H9 (cell line): ENCODE measurements at regions not wholly inside any gene's neighbourhood (a gene's known extent, or its start where the extent isn't known, plus 50 kb on each side); places are given as distances from the start of the nearest gene placed in this dataset.

Experiments used
- DNase-seq: peaks from one replicate; pipeline ENCODE4 v3.0.0-alpha.2; 2017
- H2AFZ ChIP-seq: one replicate; pipeline ENCODE4 v1.6.1; 2013; ENCODE audit warnings: mild to moderate bottlenecking, low read length, control low read depth, moderate library complexity
- H2AK5ac ChIP-seq: 2 replicates; pipeline ENCODE4 v1.6.1; 2013; ENCODE audit warnings: low read length, control low read depth, mixed read lengths; ENCODE audit not compliant: insufficient read length
- H2BK120ac ChIP-seq: one replicate; pipeline ENCODE4 v1.6.1; 2013; ENCODE audit warnings: low read depth, mild to moderate bottlenecking, low read length, control low read depth, inconsistent platforms; ENCODE audit not compliant: poor library complexity, severe bottlenecking
- H2BK12ac ChIP-seq: 2 replicates; pipeline ENCODE4 v1.6.1; 2013; ENCODE audit warnings: low read length, control low read depth, mixed read lengths, low read depth; ENCODE audit not compliant: insufficient read length
- H2BK15ac ChIP-seq: 2 replicates; pipeline ENCODE4 v1.6.1; 2013; ENCODE audit warnings: low read depth, low read length, control low read depth
- H2BK20ac ChIP-seq: one replicate; pipeline ENCODE4 v1.6.1; 2013; ENCODE audit warnings: low read depth, mild to moderate bottlenecking, low read length, control low read depth, inconsistent platforms; ENCODE audit not compliant: poor library complexity, severe bottlenecking
- H2BK5ac ChIP-seq: 2 replicates; pipeline ENCODE4 v1.6.1; 2013; ENCODE audit warnings: low read length, control low read depth, mixed read lengths; ENCODE audit not compliant: insufficient read length
- H3K14ac ChIP-seq: 2 replicates; pipeline ENCODE4 v1.6.1; 2013; ENCODE audit warnings: low read length, control low read depth; ENCODE audit not compliant: insufficient read depth
- H3K18ac ChIP-seq: 2 replicates; pipeline ENCODE4 v1.6.1; 2013; ENCODE audit warnings: low read depth, mild to moderate bottlenecking, mixed read lengths, low read length, control low read depth; ENCODE audit not compliant: insufficient read length
- H3K23ac ChIP-seq: 2 replicates; pipeline ENCODE4 v1.6.1; 2013; ENCODE audit warnings: low read length, control low read depth, mixed read lengths, low read depth; ENCODE audit not compliant: insufficient read length
- H3K23me2 ChIP-seq: 2 replicates; pipeline ENCODE4 v1.6.1; 2013; ENCODE audit warnings: low read depth, mild to moderate bottlenecking, mixed read lengths, low read length, control low read depth; ENCODE audit not compliant: insufficient read length, poor library complexity, severe bottlenecking
- H3K27ac ChIP-seq: 2 replicates; pipeline ENCODE4 v1.5.1; 2013; ENCODE audit warnings: low read length, control low read depth, mixed read lengths, low read depth; ENCODE audit not compliant: insufficient read length
- H3K27me3 ChIP-seq: 2 replicates; pipeline ENCODE4 v1.6.1; 2013; ENCODE audit warnings: low read length, control low read depth, inconsistent platforms; ENCODE audit not compliant: insufficient read depth
- H3K4ac ChIP-seq: 2 replicates; pipeline ENCODE4 v1.6.1; 2013; ENCODE audit warnings: low read depth, mild to moderate bottlenecking, control low read depth, inconsistent platforms, low read length, moderate library complexity
- H3K4me1 ChIP-seq: 2 replicates; pipeline ENCODE4 v1.6.1; 2013; ENCODE audit warnings: low read length, control low read depth, inconsistent platforms; ENCODE audit not compliant: insufficient read depth
- H3K4me2 ChIP-seq: 2 replicates; pipeline ENCODE4 v1.6.1; 2013; ENCODE audit warnings: low read length, control low read depth, mixed read lengths; ENCODE audit not compliant: insufficient read length, insufficient read depth
- H3K56ac ChIP-seq: 2 replicates; pipeline ENCODE4 v1.6.1; 2013; ENCODE audit warnings: low read depth, mild to moderate bottlenecking, mixed read lengths, low read length, control low read depth; ENCODE audit not compliant: insufficient read length
- H3K79me1 ChIP-seq: 2 replicates; pipeline ENCODE4 v1.6.1; 2013; ENCODE audit warnings: low read depth, mild to moderate bottlenecking, moderate library complexity, low read length, control low read depth, inconsistent platforms; ENCODE audit not compliant: insufficient read depth, poor library complexity, severe bottlenecking
- H3K79me2 ChIP-seq: 2 replicates; pipeline ENCODE4 v1.6.1; 2013; ENCODE audit warnings: low read length, control low read depth, inconsistent platforms; ENCODE audit not compliant: insufficient read depth
- H3K9ac ChIP-seq: 2 replicates; pipeline ENCODE4 v1.6.1; 2013; ENCODE audit warnings: low read length, control low read depth, mixed read lengths; ENCODE audit not compliant: insufficient read length; ENCODE audit errors: extremely low read depth
- H3K9me3 ChIP-seq: one replicate; pipeline ENCODE4 v1.6.1; 2013; ENCODE audit warnings: low read depth, low read length, inconsistent platforms; ENCODE audit not compliant: control insufficient read depth
- H3T11ph ChIP-seq: one replicate; pipeline ENCODE4 v1.6.1; 2013; ENCODE audit warnings: mild to moderate bottlenecking, low read length, control low read depth, inconsistent platforms
- H4K20me1 ChIP-seq: one replicate; pipeline ENCODE4 v1.6.1; 2013; ENCODE audit not compliant: control insufficient read depth, insufficient read length, insufficient read depth
- H4K5ac ChIP-seq: 2 replicates; pipeline ENCODE4 v1.6.1; 2013; ENCODE audit warnings: low read depth, mild to moderate bottlenecking, mixed read lengths, low read length, control low read depth; ENCODE audit not compliant: insufficient read length
- H4K8ac ChIP-seq: replicated peaks from 2 replicates; pipeline ENCODE4 v1.6.1; 2013; ENCODE audit warnings: low read length, control low read depth, mixed read lengths, low read depth; ENCODE audit not compliant: insufficient read length
- H4K91ac ChIP-seq: 2 replicates; pipeline ENCODE4 v1.6.1; 2013; ENCODE audit warnings: low read depth, mild to moderate bottlenecking, moderate library complexity, mixed read lengths, low read length, control low read depth; ENCODE audit not compliant: insufficient read length
- H3K27ac Mint-ChIP-seq, 3 experiments: 2 replicates in 2 of 3; 3 replicates in 1 of 3; pipeline ENCODE4 v1.8.0; 2020 to 2021; ENCODE audit warnings: mixed read lengths in 3 of 3, mild to moderate bottlenecking in 1 of 3, moderate library complexity in 1 of 3
- H3K27me3 Mint-ChIP-seq: 2 replicates; pipeline ENCODE4 v1.8.0; 2021; ENCODE audit warnings: low read depth, mild to moderate bottlenecking, moderate library complexity, mixed read lengths
- H3K36me3 Mint-ChIP-seq, 3 experiments: 2 replicates in 2 of 3; 3 replicates in 1 of 3; pipeline ENCODE4 v1.8.0; 2020 to 2021; ENCODE audit warnings: low read depth in 3 of 3, mixed read lengths in 3 of 3; ENCODE audit not compliant: insufficient read depth in 1 of 3
- H3K4me1 Mint-ChIP-seq, 2 experiments: 2 replicates each; pipeline ENCODE4 v1.8.0; 2020; ENCODE audit warnings: mixed read lengths in 2 of 2
- H3K4me3 Mint-ChIP-seq, 2 experiments: 2 replicates in 1 of 2; 3 replicates in 1 of 2; pipeline ENCODE4 v1.8.0; 2020 to 2021; ENCODE audit warnings: mild to moderate bottlenecking in 2 of 2, mixed read lengths in 2 of 2, moderate library complexity in 1 of 2
- H3K9me3 Mint-ChIP-seq, 2 experiments: 2 replicates in 1 of 2; 3 replicates in 1 of 2; pipeline ENCODE4 v1.8.0; 2020; ENCODE audit warnings: mild to moderate bottlenecking in 2 of 2, mixed read lengths in 2 of 2, moderate library complexity in 1 of 2
- CTCF ChIP-seq: fragments of 200-600 bp; sonication (generic); conservative IDR thresholded peaks from 3 replicates; pipeline ENCODE4 v1.8.0; 2021; ENCODE audit warnings: antibody characterized with exemption, mild to moderate bottlenecking

- no peak overlapping the region for H2AK5ac ChIP-seq
- no peaks in the 10 kb centered on the region for H3K4me1 Mint-ChIP-seq
- no peak for TF ChIP-seq CTCF
- H3K4me1 ChIP-seq, result no peaks in the 10 kb centered on the region
- H3K9me3 ChIP-seq, result no peaks in the 10 kb centered on the region
- no peak overlapping the region for H2BK120ac ChIP-seq
- peaks cover 27 to 39% of the 10 kb centered on the region in 2 experiments for H3K9me3 Mint-ChIP-seq
- H3K36me3 Mint-ChIP-seq, result peaks cover 10 to 27% (median 19%) of the 10 kb centered on the region in 3 experiments; a peak in 5 of 7 replicates
- no peak overlapping the region for H2AFZ ChIP-seq
- H2BK15ac ChIP-seq, result no peak overlapping the region
- no peaks in the 10 kb centered on the region for H3K79me2 ChIP-seq
- no peak overlapping the region for H3K23ac ChIP-seq
- H3K27me3 ChIP-seq, result no peaks in the 10 kb centered on the region
- H3K18ac ChIP-seq, result no peak overlapping the region
- no peak overlapping the region for H3K14ac ChIP-seq
- no peak overlapping the region for H3K4me3 Mint-ChIP-seq
- no peak overlapping the region for H3K9ac ChIP-seq
- H3K27me3 Mint-ChIP-seq, result no peaks in the 10 kb centered on the region; the same call in 1 of the 2 replicates
- no peak overlapping the region for H2BK12ac ChIP-seq
- no peak overlapping the region for H3K27ac Mint-ChIP-seq
- no peak overlapping the region for H2BK5ac ChIP-seq
- no peak overlapping the region for H4K5ac ChIP-seq
- H3K27ac ChIP-seq, result no peak overlapping the region
- H3K56ac ChIP-seq, result no peak overlapping the region
- no peaks in the 10 kb centered on the region for H3K79me1 ChIP-seq
- H3K23me2 ChIP-seq, result no peaks in the 10 kb centered on the region
- no peak overlapping the region for H4K8ac ChIP-seq
- H2BK20ac ChIP-seq, result no peak overlapping the region
- no peak overlapping the region for H3K4ac ChIP-seq
- no peak overlapping the region for H3T11ph ChIP-seq
- H4K91ac ChIP-seq, result no peak overlapping the region
- no peaks in the 10 kb centered on the region for H4K20me1 ChIP-seq
- DNase-seq, result no peak
- H3K4me2 ChIP-seq, result no peak overlapping the region
Measured at GRCh38 chr4:148530114-148530513, 87.9 kb upstream of the NR3C2 start.
